Smooth muscle cell (in vitro differentiated cells): ENCODE measurements at regions not wholly inside any gene's neighbourhood (a gene's known extent, or its start where the extent isn't known, plus 50 kb on each side); places are given as distances from the start of the nearest gene placed in this dataset.

Source experiments
- DNase-seq: peaks from one replicate; lab custom pipeline; 2025; ENCODE audit not compliant: unreplicated experiment; lab: John Stamatoyannopoulos, UW
- H2AFZ ChIP-seq: fragments of 200-600 bp; sonication (generic); 2 replicates; pipeline ENCODE4 v1.6.0; 2016; ENCODE audit warnings: antibody characterized with exemption, low read depth, mild to moderate bottlenecking
- H3F3A ChIP-seq: fragments of 200-600 bp; sonication (generic); 2 replicates; pipeline ENCODE4 v1.6.0; 2017; ENCODE audit warnings: antibody characterized with exemption, low read depth
- H3K27ac ChIP-seq: fragments of 200-600 bp; sonication (generic); 2 replicates; pipeline ENCODE4 v1.5.1; 2016; ENCODE audit warnings: low read depth, mild to moderate bottlenecking
- H3K27me3 ChIP-seq: fragments of 200-600 bp; sonication (generic); 2 replicates; pipeline ENCODE4 v1.6.1; 2016; ENCODE audit warnings: low read depth, mild to moderate bottlenecking
- H3K36me3 ChIP-seq: fragments of 200-600 bp; sonication (generic); 2 replicates; pipeline ENCODE4 v1.5.1; 2016; ENCODE audit warnings: low read depth
- H3K4me1 ChIP-seq: fragments of 200-600 bp; sonication (generic); 2 replicates; pipeline ENCODE4 v1.5.1; 2016; ENCODE audit warnings: low read depth
- H3K4me2 ChIP-seq: fragments of 200-600 bp; sonication (generic); 2 replicates; pipeline ENCODE4 v1.6.0; 2016; ENCODE audit warnings: mild to moderate bottlenecking
- H3K4me3 ChIP-seq: fragments of 200-600 bp; sonication (generic); 2 replicates; pipeline ENCODE4 v1.5.1; 2016; ENCODE audit warnings: mild to moderate bottlenecking
- H3K79me2 ChIP-seq: fragments of 200-600 bp; sonication (generic); 2 replicates; pipeline ENCODE4 v1.6.0; 2016; ENCODE audit warnings: low read depth, mild to moderate bottlenecking
- H3K9ac ChIP-seq: fragments of 200-600 bp; sonication (generic); 2 replicates; pipeline ENCODE4 v1.6.0; 2016; ENCODE audit warnings: low read depth
- H3K9me3 ChIP-seq: fragments of 200-600 bp; sonication (generic); replicated peaks from 2 replicates; pipeline ENCODE4 v1.5.1; 2016; ENCODE audit warnings: low read depth
- H4K20me1 ChIP-seq: fragments of 200-600 bp; sonication (generic); 2 replicates; pipeline ENCODE4 v1.6.0; 2016; ENCODE audit warnings: low read depth
- CTCF ChIP-seq: fragments of 200-600 bp; sonication (generic); IDR thresholded peaks from 2 replicates; pipeline ENCODE4 v1.5.1; 2017; ENCODE audit warnings: borderline replicate concordance, mild to moderate bottlenecking, antibody characterized with exemption; ENCODE audit not compliant: insufficient read depth, poor library complexity, severe bottlenecking
- WGBS: methylation state at CpG from one replicate; pipeline ENCODE4 v1.1.7; 2016; ENCODE audit warnings: low lambda C conversion rate; 5-methylcytosine and 5-hydroxymethylcytosine counted together

DNA sequence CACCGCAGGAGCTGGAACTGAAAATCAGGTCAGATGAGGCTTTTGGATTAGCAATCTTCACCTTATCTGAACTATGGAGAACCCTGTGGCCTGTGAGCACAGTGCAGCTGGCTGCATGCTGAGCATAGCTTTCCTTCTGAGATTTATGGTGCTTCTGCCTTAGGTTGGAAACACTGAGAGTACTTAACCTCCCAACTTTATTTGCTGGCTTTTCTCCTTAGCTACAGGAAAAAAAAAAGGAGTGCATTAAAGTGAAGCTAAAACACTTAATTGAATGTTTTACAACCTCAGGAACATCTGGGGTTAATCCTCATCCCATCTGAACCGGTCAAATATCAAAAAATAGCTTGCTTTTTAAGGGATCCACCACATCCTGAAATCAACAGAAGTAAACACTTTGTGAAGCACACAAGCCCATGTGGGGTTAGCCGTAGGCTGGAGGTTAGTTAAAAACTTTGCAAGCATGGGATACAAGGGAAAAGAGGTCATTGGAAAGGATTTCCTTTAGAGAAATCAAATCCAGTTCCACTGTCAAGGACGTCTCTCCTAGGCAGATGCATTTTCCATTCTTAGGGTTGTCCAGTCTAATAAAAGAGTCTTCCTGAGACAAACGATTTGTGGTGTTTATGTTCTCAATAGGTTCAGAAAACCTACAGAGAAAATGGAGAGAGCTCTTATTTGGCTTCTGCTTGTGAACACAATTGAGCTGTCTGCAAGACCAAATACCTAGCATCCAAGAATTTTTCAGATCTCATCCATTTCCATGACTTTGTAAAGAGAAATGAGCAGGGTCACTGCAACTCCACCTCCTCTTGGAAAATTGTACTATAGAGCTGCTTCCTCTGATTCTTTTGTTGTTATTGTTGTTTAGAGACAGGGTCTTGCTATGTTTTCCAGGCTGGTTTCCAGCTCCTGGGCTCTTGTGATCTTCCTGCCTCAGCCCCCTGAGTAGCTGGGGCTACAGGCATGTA is 470.4 kb upstream of the IGFBP3 start:
- DNase-seq: no peak
- WGBS: 28% methylated on average over 5 of the region's 5 CpGs
- Histone ChIP-seq H3K9ac (no peak overlapping the region), H3K4me3 (no peak overlapping the region), H3K27ac (peak overlapping the region; percentile 19), H3K4me1 (no peaks in the 10 kb centered on the region), H3F3A (peaks cover 12% of the 10 kb centered on the region), H3K79me2 (no peaks in the 10 kb centered on the region), H2AFZ (peak overlapping the region; percentile 23), H3K36me3 (no peaks in the 10 kb centered on the region), H4K20me1 (no peaks in the 10 kb centered on the region), H3K27me3 (no peaks in the 10 kb centered on the region), H3K9me3 (no peaks in the 10 kb centered on the region), H3K4me2 (peak overlapping the region; percentile 43)
- no peak for TF ChIP-seq CTCF

DNA sequence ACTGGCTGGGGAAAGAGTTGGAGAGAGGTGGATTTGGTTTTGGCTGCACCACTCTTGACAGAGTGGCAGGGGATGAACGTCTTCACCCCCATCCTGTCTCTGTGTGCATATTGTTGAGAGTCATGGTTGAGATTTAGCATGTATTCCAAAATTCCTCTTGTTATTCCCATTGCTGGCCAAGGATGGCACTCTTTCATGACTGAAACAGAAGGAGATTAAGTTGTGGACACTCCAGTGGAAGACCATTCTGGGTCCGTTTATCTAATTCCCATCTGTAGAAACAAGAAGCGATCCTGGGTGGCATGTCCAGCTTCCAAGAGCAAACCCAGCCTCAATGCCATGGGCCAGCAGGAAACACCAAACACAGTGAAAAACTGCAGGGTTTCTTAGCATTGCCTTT is 469.0 kb upstream of the IGFBP3 start:
- Histone ChIP-seq H3K9me3 (no peaks in the 10 kb centered on the region), H3K4me1 (peaks cover 5% of the 10 kb centered on the region), H3K4me2 (no peak overlapping the region), H3K27me3 (no peaks in the 10 kb centered on the region), H3K36me3 (no peaks in the 10 kb centered on the region), H3K4me3 (no peak overlapping the region), H3K9ac (no peak overlapping the region), H4K20me1 (no peaks in the 10 kb centered on the region), H3F3A (peaks cover 20% of the 10 kb centered on the region), H3K27ac (no peak overlapping the region), H3K79me2 (no peaks in the 10 kb centered on the region), H2AFZ (no peak overlapping the region)
- WGBS: 76% methylated on average over 3 of the region's 3 CpGs
- TF ChIP-seq CTCF: no peak
- no peak for DNase-seq

DNA sequence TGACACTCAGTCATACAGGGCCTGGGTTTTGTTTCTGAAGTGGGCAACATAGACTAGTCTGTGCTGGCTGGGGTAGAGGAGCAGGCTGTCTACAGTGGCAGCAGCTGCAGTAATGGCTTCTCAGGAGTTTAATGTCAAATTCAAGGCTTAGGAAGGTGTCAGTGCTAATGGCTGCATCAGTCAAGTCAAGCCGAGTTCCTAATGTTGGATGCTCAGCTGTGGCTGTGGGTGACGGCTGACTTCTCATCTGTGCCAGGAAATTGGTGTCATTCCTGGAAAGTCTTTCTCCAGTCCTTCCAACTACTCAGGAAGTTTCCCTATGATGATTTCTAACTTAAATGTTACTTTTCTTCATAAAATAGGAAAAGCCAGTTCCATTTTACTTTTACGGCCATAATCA is 468.1 kb upstream of the IGFBP3 start:
- H3K36me3 ChIP-seq: no peaks in the 10 kb centered on the region
- no peaks in the 10 kb centered on the region for H3K79me2 ChIP-seq
- no peak overlapping the region for H3K9ac ChIP-seq
- no peaks in the 10 kb centered on the region for H3K9me3 ChIP-seq
- TF ChIP-seq CTCF: no peak
- DNase-seq: no peak
- H3F3A ChIP-seq: peaks cover 20% of the 10 kb centered on the region
- no peak overlapping the region for H3K4me2 ChIP-seq
- H3K4me3 ChIP-seq: no peak overlapping the region
- H3K27me3 ChIP-seq: no peaks in the 10 kb centered on the region
- H3K4me1 ChIP-seq: peaks cover 5% of the 10 kb centered on the region
- WGBS: 85% methylated on average over 3 of the region's 3 CpGs
- H4K20me1 ChIP-seq: no peaks in the 10 kb centered on the region
- no peak overlapping the region for H2AFZ ChIP-seq
- H3K27ac ChIP-seq: no peak overlapping the region

- Histone ChIP-seq H3K27me3 (no peaks in the 10 kb centered on the region), H3K9ac (no peak overlapping the region), H3F3A (peaks cover 20% of the 10 kb centered on the region), H3K79me2 (no peaks in the 10 kb centered on the region), H2AFZ (no peak overlapping the region), H3K4me2 (no peak overlapping the region), H3K4me3 (no peak overlapping the region), H3K9me3 (no peaks in the 10 kb centered on the region), H4K20me1 (no peaks in the 10 kb centered on the region), H3K36me3 (no peaks in the 10 kb centered on the region), H3K27ac (peak overlapping the region; percentile 70), H3K4me1 (peaks cover 5% of the 10 kb centered on the region)
- DNase-seq: no peak
- no peak for TF ChIP-seq CTCF
- WGBS: 76% methylated on average over 1 of the region's 1 CpG
Measured at GRCh38 chr7:46387646-46388045, 466.6 kb upstream of the IGFBP3 start.
